HepG2 (cell line): ENCODE measurements at regions not wholly inside any gene's neighbourhood (a gene's known extent, or its start where the extent isn't known, plus 50 kb on each side); places are given as distances from the start of the nearest gene placed in this dataset.

Experiments used
- ATAC-seq: fragments of 200-7000 bp; cut with Tn5 transposase; 3 replicates; pipeline ENCODE4 v1.9.1; 2020; ENCODE audit warnings: mild to moderate bottlenecking, moderate library complexity
- BruUV-seq: library from RNA; stranded (reverse); fragments of 400-500 nt; replicated peaks from 2 replicates; lab custom pipeline; 2021; lab: Mats Ljungman, UMichigan
- CTCF ChIA-PET: fragments of 300-600 bp; formaldehyde crosslinking; extraction: SDS; loops from one replicate; lab custom pipeline; 2021; ENCODE audit warnings: low total read pairs, inconsistent platforms, low intra/inter-chr PET ratio; lab: Yijun Ruan, JAX
- POLR2A ChIA-PET: fragments of 350-600 bp; sonication (Branson Sonifier 250); formaldehyde crosslinking; loops from one replicate; lab custom pipeline; 2020; ENCODE audit warnings: antibody characterized with exemption, inconsistent platforms; lab: Yijun Ruan, JAX
- DNase-seq: peaks from one replicate; pipeline ENCODE4 v3.0.0-alpha.2; 2015; ENCODE audit warnings: low spot score
- FAIRE-seq: peaks from 3 replicates; lab custom pipeline; 2011; peaks lifted over from hg19 to GRCh38; lab: Jason Lieb, UNC
- H2AFZ ChIP-seq: one replicate; pipeline ENCODE4 v1.6.1; 2011; ENCODE audit warnings: low read length, inconsistent platforms
- H3K27ac ChIP-seq: fragments of 300-600 bp; 3 replicates; pipeline ENCODE4 v1.8.0; 2011; ENCODE audit warnings: mixed run types, mild to moderate bottlenecking, mixed read lengths, low read length, inconsistent platforms; ENCODE audit not compliant: insufficient read depth; ENCODE audit errors: extremely low read length
- H3K27me3 ChIP-seq, 2 experiments: fragments of 200-600 bp in 1 of 2; 2 replicates in 1 of 2; 3 replicates in 1 of 2; pipeline versions ENCODE4 v1.6.0 to v1.8.0; 2011; ENCODE audit warnings: low read length in 2 of 2, mild to moderate bottlenecking in 2 of 2, moderate library complexity in 2 of 2, inconsistent platforms in 1 of 2; ENCODE audit not compliant: insufficient read depth in 2 of 2, control insufficient read depth in 1 of 2
- H3K36me3 ChIP-seq, 2 experiments: fragments of 200-600 bp in 1 of 2; replicated peaks in 1 of 2; 2 replicates in 1 of 2; 3 replicates in 1 of 2; pipeline versions ENCODE4 v1.5.1 to v1.8.0; 2011; ENCODE audit warnings: low read length in 2 of 2, inconsistent platforms in 1 of 2; ENCODE audit not compliant: insufficient read depth in 2 of 2, control insufficient read depth in 1 of 2
- H3K4me1 ChIP-seq: 2 replicates; pipeline ENCODE4 v1.5.1; 2012; ENCODE audit warnings: low read length, inconsistent platforms; ENCODE audit not compliant: insufficient read depth
- H3K4me2 ChIP-seq: 2 replicates; pipeline ENCODE4 v1.6.0; 2011; ENCODE audit warnings: low read depth, low read length, inconsistent platforms
- H3K4me3 ChIP-seq, 3 experiments: fragments of 200-600 bp in 1 of 3; sonication (generic), shearing (Covaris generic) in 1 of 3; replicated peaks in 1 of 3; 2 replicates each; pipeline ENCODE4 v1.5.1; 2011 to 2016; ENCODE audit warnings: low read length in 3 of 3, inconsistent platforms in 2 of 3, low read depth in 2 of 3, mild to moderate bottlenecking in 2 of 3, control low read depth in 1 of 3, mixed read lengths in 1 of 3; ENCODE audit not compliant: insufficient read depth in 1 of 3
- H3K79me2 ChIP-seq: one replicate; pipeline ENCODE4 v1.6.1; 2011; ENCODE audit warnings: low read length, inconsistent platforms; ENCODE audit not compliant: insufficient read depth
- H3K9ac ChIP-seq: 2 replicates; pipeline ENCODE4 v1.6.0; 2011; ENCODE audit warnings: mild to moderate bottlenecking, low read depth, low read length, inconsistent platforms; ENCODE audit not compliant: insufficient read depth
- H3K9me3 ChIP-seq: 2 replicates; pipeline ENCODE4 v1.5.1; 2012; ENCODE audit warnings: mild to moderate bottlenecking, low read length
- H4K20me1 ChIP-seq: 2 replicates; pipeline ENCODE4 v1.6.0; 2011; ENCODE audit warnings: inconsistent platforms, mild to moderate bottlenecking, low read length, moderate library complexity; ENCODE audit not compliant: insufficient read depth
- CEBPG ChIP-seq: IDR thresholded peaks from 2 replicates; pipeline ENCODE4 v1.6.1; 2016
- GATAD2A ChIP-seq: IDR thresholded peaks from 2 replicates; pipeline ENCODE4 v1.6.1; 2016
- REPIN1 ChIP-seq: sonication (generic); formaldehyde crosslinking; IDR thresholded peaks from 2 replicates; pipeline ENCODE4 v1.8.0; 2022; ENCODE audit warnings: missing genetic modification reagents, low read depth, mild to moderate bottlenecking, borderline replicate concordance
- SALL2 ChIP-seq: sonication (generic); formaldehyde crosslinking; IDR thresholded peaks from 2 replicates; pipeline ENCODE4 v1.8.1; 2023; ENCODE audit warnings: mild to moderate bottlenecking, missing genetic modification reagents, inconsistent platforms
- WGBS: methylation state at CpG from one replicate; pipeline ENCODE4 v1.1.6; 2017; ENCODE audit warnings: low lambda C conversion rate; 5-methylcytosine and 5-hydroxymethylcytosine counted together
- in situ Hi-C: cut with HindIII; loops from 2 replicates; pipeline ENCODE4 v1.10.0; 2017; ENCODE audit warnings: low pct_unique_long_range_greater_than_20kb; ENCODE audit not compliant: extremely low pct_ligation_motif_present
- intact Hi-C: fragments of 100-400 bp; cut with micrococcal nuclease; formaldehyde crosslinking; loops from one replicate; pipeline ENCODE4 v1.10.0; 2022; ENCODE audit not compliant: unreplicated experiment

DNA sequence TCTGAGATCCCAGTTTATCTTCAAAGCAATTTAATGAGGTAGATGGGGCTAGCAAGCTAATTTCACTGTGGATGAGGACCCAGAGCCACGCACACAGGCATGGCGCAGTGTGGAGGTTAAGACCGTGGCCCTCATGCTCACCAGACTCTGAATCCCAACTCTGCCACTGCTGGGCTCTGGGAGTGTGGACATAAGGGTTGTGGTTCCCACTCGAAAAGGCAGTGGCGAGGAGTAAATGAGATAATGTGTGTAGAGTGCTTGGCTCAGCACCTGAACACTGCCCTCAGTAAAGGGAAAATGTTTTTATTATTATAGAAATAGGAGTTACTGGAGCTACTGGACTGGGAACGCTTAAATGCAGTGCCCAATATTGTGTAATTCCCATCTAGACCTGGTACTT is 243.5 kb upstream of the TPM1 start:
- H3K27me3 ChIP-seq: no peaks in the 10 kb centered on the region
- no peaks in the 10 kb centered on the region for H4K20me1 ChIP-seq
- no peak for DNase-seq
- no peak overlapping the region for H3K4me3 ChIP-seq
- no peak; the same call in 2 of the 3 replicates for ATAC-seq
- no peak overlapping the region for H3K9ac ChIP-seq
- no TSS peak for BruUV-seq
- H3K4me2 ChIP-seq: no peak overlapping the region
- TF ChIP-seq SALL2 (no peak), CEBPG (CRISPR knock-in tag) (peak; percentile 29; the same call in 1 of the 2 replicates), GATAD2A (CRISPR knock-in tag) (no peak)
- TF ChIP-seq, all 625 proteins: peak for 1
- intact Hi-C loops: no loop called here
- no peaks in the 10 kb centered on the region; a peak in 1 of 5 replicates for H3K36me3 ChIP-seq
- no peaks in the 10 kb centered on the region for H3K9me3 ChIP-seq
- in situ Hi-C loops: loop anchor here (25.0 kb wide), 1 partner anchor 613 kb away; no protein-coding TSS in a partner anchor
- CTCF ChIA-PET: no interaction called here
- no peaks in the 10 kb centered on the region for H3K79me2 ChIP-seq
- H3K27ac ChIP-seq: no peak overlapping the region
- no peak overlapping the region for H2AFZ ChIP-seq
- WGBS: 86% methylated on average over 6 of the region's 6 CpGs
- H3K4me1 ChIP-seq: peaks cover 19% of the 10 kb centered on the region
- POLR2A ChIA-PET: interaction anchor here (1.1 to 1.4 kb wide), 2 partner anchors 13 to 52 kb away, joined by 3 read pairs; no protein-coding TSS in a partner anchor
- FAIRE-seq: no peak

DNA sequence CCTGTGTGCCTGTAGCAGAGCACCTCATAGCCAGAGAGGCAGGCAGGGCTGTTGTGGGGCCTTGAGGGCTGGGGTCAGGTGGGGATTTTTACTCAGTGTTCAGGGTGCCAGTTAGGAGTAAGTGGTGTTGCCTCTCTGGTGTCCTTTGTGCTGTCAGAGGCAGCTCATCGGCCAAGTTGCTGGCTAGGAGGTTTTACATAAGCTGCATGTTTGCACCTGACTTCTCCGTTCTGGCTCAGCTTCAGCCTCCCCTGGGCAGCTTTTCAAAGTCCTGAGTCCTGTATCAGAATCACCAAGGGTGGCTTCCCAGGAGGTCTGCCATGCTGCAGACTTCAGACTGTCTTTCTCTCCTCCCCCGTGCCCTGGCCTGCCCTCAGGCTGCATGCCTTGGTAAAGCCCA is 242.6 kb upstream of the TPM1 start:
- no TSS peak for BruUV-seq
- no peak for ATAC-seq
- CTCF ChIA-PET: no interaction called here
- H3K27ac ChIP-seq: no peak overlapping the region
- H3K9ac ChIP-seq: no peak overlapping the region
- no peak overlapping the region for H3K4me2 ChIP-seq
- no peak overlapping the region for H3K4me3 ChIP-seq
- POLR2A ChIA-PET: interaction anchor here (1.1 to 1.4 kb wide), 2 partner anchors 12 to 51 kb away, joined by 3 read pairs; no protein-coding TSS in a partner anchor
- WGBS: 74% methylated on average over 2 of the region's 3 CpGs
- FAIRE-seq: no peak
- H3K27me3 ChIP-seq: no peaks in the 10 kb centered on the region
- H3K36me3 ChIP-seq: no peaks in the 10 kb centered on the region; a peak in 1 of 5 replicates
- H3K79me2 ChIP-seq: no peaks in the 10 kb centered on the region
- no peak for TF ChIP-seq REPIN1 (CRISPR knock-in tag)
- H3K9me3 ChIP-seq: no peaks in the 10 kb centered on the region
- peaks cover 19% of the 10 kb centered on the region for H3K4me1 ChIP-seq
- no peaks in the 10 kb centered on the region for H4K20me1 ChIP-seq
- no peak for DNase-seq
- H2AFZ ChIP-seq: no peak overlapping the region
- in situ Hi-C loops: loop anchor here (25.0 kb wide), 1 partner anchor 612 kb away; no protein-coding TSS in a partner anchor
- intact Hi-C loops: no loop called here
